ENCODE measurements at regions not wholly inside any gene's neighbourhood (a gene's known extent, or its start where the extent isn't known, plus 50 kb on each side); places are given as distances from the start of the nearest gene placed in this dataset.
"Not testable (repeated sequence)": the region's sequence is repeated elsewhere in the genome, so short reads cannot be mapped to it uniquely, and the experiment has no call there.

DNA sequence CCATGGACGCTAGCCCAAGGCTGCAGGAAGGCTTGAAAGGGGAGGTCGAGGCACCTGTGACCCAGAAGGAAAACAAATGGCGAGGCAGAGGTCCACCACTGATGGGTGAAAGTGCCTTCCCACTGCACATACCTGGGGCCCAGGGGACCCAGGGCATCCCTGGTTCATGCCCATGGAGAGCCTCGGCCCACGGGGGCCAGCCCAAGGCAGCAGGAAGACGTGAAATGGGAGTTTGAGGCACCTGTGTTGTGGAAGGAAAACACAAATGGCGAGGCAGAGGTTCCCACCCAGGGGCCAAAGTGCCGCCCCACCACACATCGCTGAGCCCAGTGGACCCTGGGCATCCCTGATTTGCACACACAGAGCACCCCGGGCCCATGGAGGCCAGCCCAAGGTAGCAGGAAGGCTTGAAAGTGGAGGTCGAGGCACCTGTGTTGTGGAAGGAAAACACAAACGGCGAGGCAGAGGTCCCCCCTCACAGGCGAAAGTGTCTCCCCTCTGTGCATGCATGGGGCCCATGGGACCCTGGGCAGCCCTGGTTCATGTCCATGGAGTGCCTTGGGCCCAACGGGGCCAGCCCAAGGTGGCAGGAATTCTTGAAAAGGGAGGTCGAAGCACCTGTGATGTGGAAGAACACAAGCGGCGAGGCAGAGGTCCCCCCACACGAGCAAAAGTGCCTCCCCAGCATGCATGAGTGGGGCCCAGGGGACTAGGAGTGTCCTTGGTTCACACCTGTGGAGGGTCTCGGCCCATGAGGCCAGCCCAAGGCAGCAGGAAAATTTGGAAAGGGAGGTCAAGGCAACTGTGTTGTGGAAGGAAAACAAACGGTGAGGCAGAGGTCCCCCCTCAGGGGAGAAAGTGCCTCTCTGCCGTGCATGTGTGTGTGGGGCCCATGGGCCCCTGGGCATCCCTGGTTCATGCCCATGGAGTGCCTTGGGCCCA lies 383.3 kb downstream of the ALG10 start:
- DNase-seq (ENCODE audit: low read depth, low spot score) = no peak

DNA sequence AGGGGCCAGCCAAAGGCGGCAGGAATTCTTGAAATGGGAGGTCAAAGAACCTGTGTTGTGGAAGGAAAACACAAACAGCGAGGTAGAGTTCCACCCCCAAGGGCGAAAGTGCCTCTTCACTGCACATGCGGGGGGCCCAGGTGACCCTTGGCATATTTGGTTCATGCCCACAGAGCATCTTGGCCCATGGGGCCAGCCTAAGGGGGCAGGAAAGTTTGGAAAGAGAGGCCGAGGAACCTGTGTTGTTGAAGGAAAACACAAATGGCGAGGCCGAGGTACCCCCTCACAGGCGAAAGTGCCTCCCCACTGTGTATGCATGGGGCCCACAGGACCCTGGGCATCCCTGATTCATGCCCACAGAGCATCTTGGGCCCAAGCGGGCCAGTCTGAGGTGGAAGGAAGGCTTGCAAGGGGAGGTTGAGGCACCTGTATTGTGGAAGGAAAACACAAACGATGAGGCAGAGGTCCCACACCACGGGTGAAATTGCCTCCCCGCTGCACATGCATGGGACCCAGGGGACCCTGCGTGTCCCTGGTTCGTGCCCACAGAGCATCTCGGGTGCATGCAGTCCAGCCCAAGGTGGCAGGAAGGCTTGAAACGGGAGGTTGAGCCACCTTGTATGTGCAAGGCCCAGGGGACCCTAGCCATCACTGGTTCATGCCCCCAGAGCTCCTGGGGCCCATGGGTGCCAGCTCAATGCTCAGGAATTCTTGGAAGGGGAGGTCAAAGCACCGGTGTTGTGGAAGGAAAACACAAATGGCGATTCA lies 384.1 kb downstream of the ALG10 start:
- DNase-seq (ENCODE audit: low read depth, low spot score) = no peak

DNA sequence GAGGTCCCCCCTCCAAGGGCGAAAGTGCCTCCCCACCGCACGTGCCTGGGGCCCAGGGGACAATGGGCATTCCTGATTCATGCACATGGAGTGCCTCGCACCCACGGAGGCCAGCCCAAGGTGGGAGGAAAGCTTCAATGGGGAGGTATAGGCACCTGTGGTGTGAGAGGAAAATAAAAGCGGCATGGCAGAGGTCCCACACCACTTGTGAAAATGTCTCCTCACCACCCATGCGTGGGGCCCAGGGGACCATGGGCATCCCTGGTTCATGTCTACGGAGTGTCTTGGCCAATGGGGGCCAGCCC lies 384.7 kb downstream of the ALG10 start:
- no peak for DNase-seq (ENCODE audit: low read depth, low spot score)

DNA sequence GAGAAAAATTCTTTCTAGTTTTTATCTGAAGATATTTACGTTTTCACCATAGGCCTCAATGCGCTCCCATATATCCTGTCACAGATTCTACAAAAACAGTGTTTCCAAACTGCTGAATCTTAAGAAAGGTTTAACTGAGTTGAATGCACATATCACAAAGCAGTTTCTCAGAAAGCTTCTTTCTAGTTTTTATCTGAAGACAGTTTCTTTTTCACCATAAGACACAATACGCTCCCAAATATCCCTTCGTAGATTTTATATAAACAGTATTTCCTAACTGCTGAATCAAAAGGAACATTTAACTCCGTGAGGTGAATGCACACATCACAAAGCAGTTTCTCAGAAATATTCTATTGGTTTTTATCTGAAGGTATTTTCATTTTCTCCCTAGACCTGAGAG lies 385.5 kb downstream of the ALG10 start:
- DNase-seq (ENCODE audit: low read depth, low spot score) = no peak

DNA sequence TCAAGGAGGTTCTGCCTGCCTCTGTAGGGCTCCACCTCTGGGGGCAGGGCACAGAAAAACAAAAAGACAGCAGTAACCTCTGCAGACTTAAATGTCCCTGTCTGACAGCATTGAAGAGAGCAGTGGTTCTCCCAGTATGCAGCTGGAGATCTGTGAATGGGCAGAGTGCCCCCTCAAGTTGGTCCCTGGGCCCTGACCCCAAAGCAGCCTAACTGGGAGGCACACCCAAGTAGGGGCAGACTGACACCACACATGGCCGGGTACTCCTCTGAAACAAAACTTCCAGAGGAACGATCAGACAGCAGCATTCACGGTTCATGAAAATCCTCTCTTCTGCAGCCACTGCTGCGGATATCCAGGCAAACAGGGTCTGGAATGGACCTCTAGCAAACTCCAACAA lies 409.2 kb downstream of the ALG10 start:
- not testable (repeated sequence) for DNase-seq (ENCODE audit: low read depth, low spot score)
